Duodenal mucosa (tissue), 2 donors: ENCODE measurements at regions not wholly inside any gene's neighbourhood (a gene's known extent, or its start where the extent isn't known, plus 50 kb on each side); places are given as distances from the start of the nearest gene placed in this dataset.
"Not testable (repeated sequence)": the region's sequence is repeated elsewhere in the genome, so short reads cannot be mapped to it uniquely, and the experiment has no call there.

Experiments
- H3K27ac ChIP-seq: one replicate; pipeline ENCODE4 v1.7.0; 2013; ENCODE audit warnings: low read depth, low read length
- H3K27me3 ChIP-seq, 2 donors: one replicate each; pipeline ENCODE4 v1.7.0; 2013; ENCODE audit warnings: low read length in 2 of 2, control low read depth in 1 of 2; ENCODE audit not compliant: insufficient read depth in 2 of 2, control insufficient read depth in 1 of 2
- H3K36me3 ChIP-seq, 2 donors: one replicate each; pipeline ENCODE4 v1.7.0; 2013; ENCODE audit warnings: low read length in 2 of 2, control low read depth in 1 of 2; ENCODE audit not compliant: insufficient read depth in 2 of 2, control insufficient read depth in 1 of 2
- H3K4me1 ChIP-seq, 2 donors: one replicate each; pipeline ENCODE4 v1.7.0; 2013; ENCODE audit warnings: low read length in 2 of 2, control low read depth in 1 of 2; ENCODE audit not compliant: insufficient read depth in 2 of 2, control insufficient read depth in 1 of 2
- H3K4me3 ChIP-seq, 2 donors: one replicate each; pipeline ENCODE4 v1.7.0; 2013; ENCODE audit warnings: low read length in 2 of 2, low read depth in 1 of 2
- H3K9ac ChIP-seq, 2 donors: one replicate each; pipeline ENCODE4 v1.7.0; 2013; ENCODE audit warnings: low read length in 2 of 2, low read depth in 1 of 2
- H3K9me3 ChIP-seq, 2 donors: one replicate each; pipeline ENCODE4 v1.7.0; 2013; ENCODE audit warnings: low read length in 2 of 2, control low read depth in 1 of 2; ENCODE audit not compliant: control insufficient read depth in 1 of 2

- Histone ChIP-seq H3K27ac (no peak overlapping the region), H3K4me3 (no peak overlapping the region), H3K9me3 (no peaks in the 10 kb centered on the region), H3K4me1 (no peaks in the 10 kb centered on the region), H3K9ac (no peak overlapping the region), H3K27me3 (no peaks in the 10 kb centered on the region), H3K36me3 (no peaks in the 10 kb centered on the region)
These were observed 557.7 kb upstream of the SGO1 start for GRCh38 chr3:20743553-20744321.

GRCh38 chr3:20742903-20743552 lies 557.0 kb upstream of the SGO1 start:
- Histone ChIP-seq H3K36me3 (no peaks in the 10 kb centered on the region), H3K4me1 (no peaks in the 10 kb centered on the region), H3K27me3 (no peaks in the 10 kb centered on the region), H3K9ac (no peak overlapping the region), H3K9me3 (no peaks in the 10 kb centered on the region), H3K4me3 (no peak overlapping the region), H3K27ac (no peak overlapping the region)

- no peaks in the 10 kb centered on the region for H3K27me3 ChIP-seq
- no peaks in the 10 kb centered on the region for H3K9me3 ChIP-seq
- no peaks in the 10 kb centered on the region for H3K4me1 ChIP-seq
- no peaks in the 10 kb centered on the region for H3K36me3 ChIP-seq
- H3K27ac ChIP-seq = no peak overlapping the region
- no peak overlapping the region for H3K9ac ChIP-seq
- no peak overlapping the region for H3K4me3 ChIP-seq
These were observed 555.4 kb upstream of the SGO1 start for GRCh38 chr3:20741381-20741780.

GRCh38 chr3:20739814-20740213 lies 553.8 kb upstream of the SGO1 start:
- no peaks in the 10 kb centered on the region for H3K4me1 ChIP-seq
- no peaks in the 10 kb centered on the region for H3K9me3 ChIP-seq
- no peak overlapping the region for H3K9ac ChIP-seq
- H3K27ac ChIP-seq = no peak overlapping the region
- H3K36me3 ChIP-seq = no peaks in the 10 kb centered on the region
- no peaks in the 10 kb centered on the region for H3K27me3 ChIP-seq
- H3K4me3 ChIP-seq = no peak overlapping the region

- no peak overlapping the region for H3K9ac ChIP-seq
- no peak overlapping the region for H3K27ac ChIP-seq
- H3K4me1 ChIP-seq = no peaks in the 10 kb centered on the region
These were observed 550.4 kb upstream of the SGO1 start for GRCh38 chr3:20736287-20736852.

GRCh38 chr3:20729185-20729584 lies 543.2 kb upstream of the SGO1 start:
- Histone ChIP-seq H3K9ac (no peak overlapping the region), H3K9me3 (no peaks in the 10 kb centered on the region), H3K4me3 (no peak overlapping the region), H3K27ac (no peak overlapping the region), H3K27me3 (no peaks in the 10 kb centered on the region), H3K36me3 (no peaks in the 10 kb centered on the region), H3K4me1 (no peaks in the 10 kb centered on the region)

More at GRCh38 chr3:20736287-20736852, 550.4 kb upstream of the SGO1 start:
- Histone ChIP-seq H3K4me3 (no peak overlapping the region), H3K9me3 (no peaks in the 10 kb centered on the region), H3K36me3 (no peaks in the 10 kb centered on the region), H3K27me3 (no peaks in the 10 kb centered on the region)

- Histone ChIP-seq H3K4me1 (no peaks in the 10 kb centered on the region), H3K9ac (no peak overlapping the region)
These were observed 540.8 kb upstream of the SGO1 start for GRCh38 chr3:20726786-20727185.

GRCh38 chr3:20724241-20724640 lies 538.2 kb upstream of the SGO1 start:
- no peaks in the 10 kb centered on the region for H3K4me1 ChIP-seq
- no peaks in the 10 kb centered on the region for H3K36me3 ChIP-seq
- H3K9me3 ChIP-seq = peaks cover 0 to 3% of the 10 kb centered on the region in 2 donors
- H3K9ac ChIP-seq = no peak overlapping the region
- H3K27ac ChIP-seq = no peak overlapping the region
- H3K27me3 ChIP-seq = no peaks in the 10 kb centered on the region
- H3K4me3 ChIP-seq = no peak overlapping the region

More at GRCh38 chr3:20726786-20727185, 540.8 kb upstream of the SGO1 start:
- Histone ChIP-seq H3K27me3 (no peaks in the 10 kb centered on the region), H3K9me3 (no peaks in the 10 kb centered on the region), H3K36me3 (no peaks in the 10 kb centered on the region), H3K4me3 (no peak overlapping the region), H3K27ac (no peak overlapping the region)

- H3K27me3 ChIP-seq, H3K4me3 ChIP-seq, H3K9ac ChIP-seq, H3K4me1 ChIP-seq, H3K36me3 ChIP-seq, H3K27ac ChIP-seq, H3K9me3 ChIP-seq: not testable (repeated sequence)
These were observed 530.4 kb upstream of the SGO1 start for GRCh38 chr3:20716425-20716824.

GRCh38 chr3:20701641-20702040 lies 515.6 kb upstream of the SGO1 start:
- H3K9ac ChIP-seq = no peak overlapping the region
- H3K4me1 ChIP-seq = no peaks in the 10 kb centered on the region
- H3K27me3 ChIP-seq = no peaks in the 10 kb centered on the region
- H3K27ac ChIP-seq = no peak overlapping the region
- H3K36me3 ChIP-seq = no peaks in the 10 kb centered on the region
- no peaks in the 10 kb centered on the region for H3K9me3 ChIP-seq
- H3K4me3 ChIP-seq = no peak overlapping the region
